Common myeloid progenitor, CD34-positive (primary cell): ENCODE measurements at regions not wholly inside any gene's neighbourhood (a gene's known extent, or its start where the extent isn't known, plus 50 kb on each side); places are given as distances from the start of the nearest gene placed in this dataset.
"Not testable (repeated sequence)": the region's sequence is repeated elsewhere in the genome, so short reads cannot be mapped to it uniquely, and the experiment has no call there.

ENCODE experiments used
- CTCF ChIA-PET: fragments of 350-600 bp; sonication (Branson Sonifier 250); formaldehyde crosslinking; loops from one replicate; lab custom pipeline; 2021; ENCODE audit warnings: antibody characterized with exemption; lab: Charles Lee
- POLR2A ChIA-PET: fragments of 350-600 bp; sonication (Branson Sonifier 250); formaldehyde crosslinking; loops from one replicate; lab custom pipeline; 2021; ENCODE audit warnings: antibody characterized with exemption; lab: Charles Lee
- DNase-seq, 3 donors: peaks; one replicate each; pipeline versions ENCODE4 v3.0.0 to v3.0.0-alpha.2; 2013
- H3K27ac ChIP-seq, 2 experiments: 1 replicate in 1 of 2; 2 replicates in 1 of 2; pipeline ENCODE4 v1.7.0; 2013; ENCODE audit warnings: inconsistent platforms in 2 of 2, low read length in 2 of 2, mild to moderate bottlenecking in 2 of 2, low read depth in 1 of 2, moderate library complexity in 1 of 2; ENCODE audit not compliant: severe bottlenecking in 2 of 2, insufficient read depth in 1 of 2, poor library complexity in 1 of 2
- H3K27me3 ChIP-seq, 5 experiments: replicated peaks in 2 of 5; 1 replicate in 3 of 5; 2 replicates in 2 of 5; pipeline versions ENCODE4 v1.6.1 to v1.7.0; 2013; ENCODE audit warnings: low read length in 4 of 5, mild to moderate bottlenecking in 2 of 5, moderate library complexity in 2 of 5, inconsistent platforms in 1 of 5; ENCODE audit not compliant: insufficient read depth in 5 of 5, control insufficient read depth in 4 of 5
- H3K36me3 ChIP-seq, 4 experiments: 1 replicate in 2 of 4; 2 replicates in 2 of 4; pipeline versions ENCODE4 v1.6.1 to v1.7.0; 2013; ENCODE audit warnings: low read length in 3 of 4, control low read depth in 1 of 4, mild to moderate bottlenecking in 1 of 4; ENCODE audit not compliant: control insufficient read depth in 4 of 4, insufficient read depth in 4 of 4
- H3K4me1 ChIP-seq, 4 experiments: 1 replicate in 3 of 4; 2 replicates in 1 of 4; pipeline versions ENCODE4 v1.6.1 to v1.7.1; 2013; ENCODE audit warnings: low read length in 3 of 4, mild to moderate bottlenecking in 3 of 4, control low read depth in 1 of 4, inconsistent platforms in 1 of 4, moderate library complexity in 1 of 4; ENCODE audit not compliant: control insufficient read depth in 4 of 4, insufficient read depth in 4 of 4; ENCODE audit errors: control extremely low read depth in 1 of 4
- H3K4me3 ChIP-seq, 7 experiments: 1 replicate in 4 of 7; 2 replicates in 3 of 7; pipeline versions ENCODE4 v1.5.1 to v1.7.0; 2013; ENCODE audit warnings: mild to moderate bottlenecking in 7 of 7, low read length in 6 of 7, moderate library complexity in 6 of 7, inconsistent platforms in 2 of 7, low read depth in 2 of 7, control low read depth in 1 of 7; ENCODE audit not compliant: insufficient read depth in 4 of 7, control insufficient read depth in 1 of 7; ENCODE audit errors: extremely low read depth in 1 of 7
- H3K9me3 ChIP-seq, 5 experiments: 1 replicate in 4 of 5; 2 replicates in 1 of 5; pipeline versions ENCODE4 v1.6.1 to v1.7.1; 2013; ENCODE audit warnings: low read length in 4 of 5, mild to moderate bottlenecking in 2 of 5, inconsistent platforms in 1 of 5, low read depth in 1 of 5, moderate library complexity in 1 of 5; ENCODE audit not compliant: control insufficient read depth in 4 of 5, insufficient read depth in 2 of 5; ENCODE audit errors: control extremely low read depth in 1 of 5
- WGBS: methylation state at CpG from one replicate; pipeline ENCODE4 v1.1.5; 2013; ENCODE audit not compliant: insufficient coverage; 5-methylcytosine and 5-hydroxymethylcytosine counted together

GRCh38 chr16:13838401-13839190 lies 81.4 kb upstream of the ERCC4 start:
- 93% methylated on average over 13 of the region's 16 CpGs for WGBS
- Histone ChIP-seq H3K4me3 (no peak overlapping the region), H3K27me3 (peaks cover 0 to 4% (median 0%) of the 10 kb centered on the region in 5 experiments), H3K36me3 (no peaks in the 10 kb centered on the region), H3K4me1 (no peaks in the 10 kb centered on the region), H3K27ac (no peak overlapping the region), H3K9me3 (no peaks in the 10 kb centered on the region)
- ChIA-PET CTCF (no interaction called here), POLR2A (no interaction called here)
- no peak for DNase-seq

GRCh38 chr16:13839577-13839976 lies 80.4 kb upstream of the ERCC4 start:
- H3K36me3 ChIP-seq: no peaks in the 10 kb centered on the region
- DNase-seq: no peak
- peaks cover 0 to 3% (median 0%) of the 10 kb centered on the region in 5 experiments for H3K27me3 ChIP-seq
- POLR2A ChIA-PET: no interaction called here
- H3K4me1 ChIP-seq: no peaks in the 10 kb centered on the region
- 94% methylated on average over 2 of the region's 3 CpGs for WGBS
- CTCF ChIA-PET: no interaction called here
- H3K4me3 ChIP-seq: no peak overlapping the region
- H3K27ac ChIP-seq: no peak overlapping the region
- no peaks in the 10 kb centered on the region for H3K9me3 ChIP-seq

- Histone ChIP-seq H3K4me1 (no peaks in the 10 kb centered on the region), H3K27ac (no peak overlapping the region), H3K4me3 (no peak overlapping the region), H3K36me3 (no peaks in the 10 kb centered on the region), H3K27me3 (peaks cover 0 to 3% (median 0%) of the 10 kb centered on the region in 5 experiments), H3K9me3 (peaks cover 0 to 2% (median 0%) of the 10 kb centered on the region in 5 experiments)
- CTCF ChIA-PET: no interaction called here
- DNase-seq: no peak
- POLR2A ChIA-PET: no interaction called here
- WGBS: 92% methylated on average over 2 of the region's 2 CpGs
These were observed 74.7 kb upstream of the ERCC4 start for GRCh38 chr16:13845232-13845631.

- Histone ChIP-seq H3K4me3 (no peak overlapping the region), H3K27me3 (no peaks in the 10 kb centered on the region), H3K9me3 (peaks cover 0 to 2% (median 0%) of the 10 kb centered on the region in 5 experiments), H3K27ac (no peak overlapping the region), H3K4me1 (no peaks in the 10 kb centered on the region), H3K36me3 (no peaks in the 10 kb centered on the region)
- POLR2A ChIA-PET: no interaction called here
- CTCF ChIA-PET: no interaction called here
- no peak for DNase-seq
- 100% methylated on average over 1 of the region's 2 CpGs for WGBS
These were observed 71.2 kb upstream of the ERCC4 start for GRCh38 chr16:13848795-13849194.

GRCh38 chr16:13850173-13850572 lies 69.8 kb upstream of the ERCC4 start:
- H3K36me3 ChIP-seq, CTCF ChIA-PET, H3K27ac ChIP-seq, H3K27me3 ChIP-seq, H3K4me1 ChIP-seq, H3K9me3 ChIP-seq, H3K4me3 ChIP-seq, DNase-seq, POLR2A ChIA-PET: not testable (repeated sequence)
- WGBS: no CpG with 5 or more reads among the region's 4 CpGs

GRCh38 chr16:13852827-13853226 lies 67.1 kb upstream of the ERCC4 start:
- CTCF ChIA-PET: no interaction called here
- Histone ChIP-seq H3K36me3 (no peaks in the 10 kb centered on the region), H3K27me3 (peaks cover 0 to 5% (median 0%) of the 10 kb centered on the region in 5 experiments), H3K4me3 (no peak overlapping the region), H3K9me3 (no peaks in the 10 kb centered on the region), H3K27ac (no peak overlapping the region), H3K4me1 (peaks cover 0 to 3% (median 0%) of the 10 kb centered on the region in 4 experiments)
- 100% methylated on average over 5 of the region's 5 CpGs for WGBS
- POLR2A ChIA-PET: no interaction called here
- DNase-seq: no peak

GRCh38 chr16:13856398-13856797 lies 63.6 kb upstream of the ERCC4 start:
- Histone ChIP-seq H3K4me1 (peaks cover 0 to 11% (median 0%) of the 10 kb centered on the region in 4 experiments), H3K27me3 (peaks cover 0 to 5% (median 0%) of the 10 kb centered on the region in 5 experiments), H3K36me3 (no peaks in the 10 kb centered on the region), H3K9me3 (no peaks in the 10 kb centered on the region), H3K4me3 (no peak overlapping the region), H3K27ac (no peak overlapping the region)
- 72% methylated on average over 2 of the region's 2 CpGs for WGBS
- no peak for DNase-seq
- POLR2A ChIA-PET: no interaction called here
- CTCF ChIA-PET: no interaction called here
